ENCODE measurements at regions not wholly inside any gene's neighbourhood (a gene's known extent, or its start where the extent isn't known, plus 50 kb on each side); places are given as distances from the start of the nearest gene placed in this dataset.
"Not testable (repeated sequence)": the region's sequence is repeated elsewhere in the genome, so short reads cannot be mapped to it uniquely, and the experiment has no call there.

DNA sequence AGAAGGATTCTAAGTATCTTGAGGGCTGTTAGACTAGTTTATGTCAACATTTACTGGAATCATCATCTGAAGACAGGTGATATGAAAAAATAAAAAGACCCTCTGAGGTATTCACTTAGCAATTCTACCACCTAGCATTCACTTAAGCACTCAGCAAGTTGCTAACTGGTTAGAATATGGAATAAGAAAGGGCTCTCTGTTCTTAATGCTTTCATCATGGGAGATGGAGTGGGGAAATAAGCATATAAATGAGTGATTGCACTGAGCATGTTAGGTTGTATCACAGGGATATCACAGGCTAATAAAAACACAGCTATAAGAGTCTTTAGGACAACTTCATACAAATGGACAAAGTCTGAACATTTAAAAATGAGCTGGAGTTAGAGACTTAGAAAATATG lies 1238.8 kb downstream of the CDH11 start:
- no peak for TF ChIP-seq CTCF (IDR thresholded peaks at IDR 0.05; ENCODE audit: insufficient read depth, low read length, severe bottlenecking)
- no peaks in the 10 kb centered on the region for H3K36me3 ChIP-seq (ENCODE audit: control insufficient read depth, insufficient read depth, low read length)
- FAIRE-seq = no peak

GRCh38 chr16:63882576-63882975 lies 1239.3 kb downstream of the CDH11 start:
- no peak for TF ChIP-seq CTCF (IDR thresholded peaks at IDR 0.05; ENCODE audit: insufficient read depth, low read length, severe bottlenecking)
- Histone ChIP-seq H3K36me3 (ENCODE audit: control insufficient read depth, insufficient read depth, low read length) (no peaks in the 10 kb centered on the region), H3K4me3 (ENCODE audit: low read depth, low read length) (no peak overlapping the region), H3K27me3 (ENCODE audit: control insufficient read depth, insufficient read depth, low read length) (no peaks in the 10 kb centered on the region)
- DNase-seq (ENCODE audit: low read depth) (no peak), FAIRE-seq (no peak)

More for the DNA sequence above, 1238.8 kb downstream of the CDH11 start:
- DNase-seq (ENCODE audit: low read depth) = no peak
- H3K4me3 ChIP-seq (ENCODE audit: low read depth, low read length) = no peak overlapping the region
- H3K27me3 ChIP-seq (ENCODE audit: control insufficient read depth, insufficient read depth, low read length) = no peaks in the 10 kb centered on the region

- FAIRE-seq = no peak
Measured at GRCh38 chr16:63880948-63881347, 1240.9 kb downstream of the CDH11 start.

DNA sequence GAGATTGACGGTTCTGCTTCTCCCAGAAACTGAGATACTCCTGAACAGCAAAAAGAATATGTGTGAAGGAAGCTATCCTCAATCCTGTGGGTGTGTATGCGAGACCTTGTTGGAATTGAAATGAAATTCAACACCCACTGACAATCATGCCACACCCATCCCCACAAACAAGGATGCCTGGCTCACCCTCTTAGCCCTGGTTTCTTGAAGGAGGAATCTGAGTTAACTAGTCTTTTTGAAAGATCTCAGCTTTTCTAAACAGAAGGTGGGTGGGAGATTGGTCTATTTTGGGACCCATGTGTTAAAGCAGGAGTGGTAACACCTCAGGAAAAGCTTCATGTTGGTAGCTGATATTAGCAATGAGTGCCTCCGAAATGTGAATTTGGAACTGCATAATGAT lies 1244.5 kb downstream of the CDH11 start:
- DNase-seq (ENCODE audit: low read depth) = no peak
- TF ChIP-seq CTCF (IDR thresholded peaks at IDR 0.05; ENCODE audit: insufficient read depth, low read length, severe bottlenecking) = no peak
- no peak for FAIRE-seq
- H3K4me3 ChIP-seq (ENCODE audit: low read depth, low read length) = no peak overlapping the region
- H3K27me3 ChIP-seq (ENCODE audit: control insufficient read depth, insufficient read depth, low read length) = no peaks in the 10 kb centered on the region
- H3K36me3 ChIP-seq (ENCODE audit: control insufficient read depth, insufficient read depth, low read length) = no peaks in the 10 kb centered on the region

More at GRCh38 chr16:63880948-63881347, 1240.9 kb downstream of the CDH11 start:
- no peaks in the 10 kb centered on the region for H3K36me3 ChIP-seq (ENCODE audit: control insufficient read depth, insufficient read depth, low read length)
- no peak for DNase-seq (ENCODE audit: low read depth)
- no peaks in the 10 kb centered on the region for H3K27me3 ChIP-seq (ENCODE audit: control insufficient read depth, insufficient read depth, low read length)
- TF ChIP-seq CTCF (IDR thresholded peaks at IDR 0.05; ENCODE audit: insufficient read depth, low read length, severe bottlenecking) = no peak
- H3K4me3 ChIP-seq (ENCODE audit: low read depth, low read length) = no peak overlapping the region

DNA sequence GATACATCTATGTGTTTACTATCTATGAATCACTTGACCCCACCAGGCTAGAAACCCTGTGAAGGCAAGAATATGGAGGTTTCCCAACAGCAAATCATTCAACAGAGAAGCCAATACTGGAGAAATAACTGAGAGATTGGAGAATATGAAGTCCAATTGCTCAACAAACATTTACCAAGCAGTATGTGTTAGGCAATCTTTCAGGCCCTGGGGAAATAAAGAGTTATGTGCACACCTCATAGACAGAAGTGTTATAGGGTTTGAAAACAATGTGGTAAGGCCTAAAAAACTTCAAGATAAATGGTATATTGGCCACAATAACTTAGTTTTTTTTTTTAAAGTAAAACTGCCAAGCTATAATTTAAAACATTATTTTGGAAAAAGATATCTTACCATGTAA lies 1245.8 kb downstream of the CDH11 start:
- no peak overlapping the region for H3K4me3 ChIP-seq (ENCODE audit: low read depth, low read length)
- no peaks in the 10 kb centered on the region for H3K27me3 ChIP-seq (ENCODE audit: control insufficient read depth, insufficient read depth, low read length)
- no peaks in the 10 kb centered on the region for H3K36me3 ChIP-seq (ENCODE audit: control insufficient read depth, insufficient read depth, low read length)
- TF ChIP-seq CTCF (IDR thresholded peaks at IDR 0.05; ENCODE audit: insufficient read depth, low read length, severe bottlenecking) = no peak
- DNase-seq (ENCODE audit: low read depth) (peak; percentile 46), FAIRE-seq (no peak)

GRCh38 chr16:63860700-63861099 lies 1261.2 kb downstream of the CDH11 start:
- not testable (repeated sequence) for H3K4me3 ChIP-seq (ENCODE audit: low read depth, low read length); FAIRE-seq; DNase-seq (ENCODE audit: low read depth); H3K27me3 ChIP-seq (ENCODE audit: control insufficient read depth, insufficient read depth, low read length); H3K36me3 ChIP-seq (ENCODE audit: control insufficient read depth, insufficient read depth, low read length)

All from bronchial epithelial cell (primary cell).